ENCODE measurements at regions not wholly inside any gene's neighbourhood (a gene's known extent, or its start where the extent isn't known, plus 50 kb on each side); places are given as distances from the start of the nearest gene placed in this dataset.

DNA sequence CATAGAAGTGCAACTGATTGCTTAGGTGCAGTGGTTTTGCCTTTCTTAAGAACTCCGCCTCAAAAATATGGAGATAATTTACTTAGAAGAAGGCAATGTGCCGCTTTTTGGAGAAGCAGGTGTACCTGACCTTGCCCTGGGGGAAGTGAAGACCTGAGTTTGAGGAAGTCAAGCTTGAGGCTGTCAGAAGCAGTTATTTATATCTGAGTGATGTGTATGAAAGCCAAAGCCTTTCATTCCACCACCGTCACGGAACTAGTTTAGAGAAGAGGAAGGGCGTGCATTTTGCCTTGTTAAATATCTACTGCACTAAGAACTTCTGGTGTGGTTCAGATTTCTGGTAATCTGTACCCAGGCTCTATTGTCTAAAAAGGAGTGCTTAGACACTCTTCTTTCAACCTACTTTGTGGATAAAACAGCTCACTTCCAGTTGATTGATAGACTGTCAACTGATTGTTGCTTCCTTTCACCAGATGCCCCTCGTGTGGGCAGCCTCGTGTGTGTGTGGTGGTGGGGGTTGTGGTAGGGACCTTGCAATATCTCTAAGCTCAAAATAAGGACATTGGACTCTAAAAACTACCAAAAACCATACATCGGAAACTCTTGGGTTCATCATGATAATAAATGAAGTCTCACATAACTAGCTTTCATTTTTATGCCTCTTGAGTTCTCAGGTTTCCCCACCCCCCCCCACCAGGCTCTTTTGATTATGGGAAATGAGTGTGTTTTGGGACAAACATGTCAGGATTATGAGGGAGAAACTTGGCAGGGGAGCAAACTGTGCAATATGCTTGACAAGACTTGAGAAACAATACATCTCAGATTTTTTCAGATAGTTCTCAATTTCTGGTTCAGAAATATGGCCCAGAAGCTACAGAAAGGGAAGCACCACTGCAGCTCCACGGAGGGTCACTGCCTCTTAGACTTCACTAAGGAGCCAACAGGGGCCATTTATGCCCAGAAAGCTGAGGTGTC, 78.6 kb downstream of the ARF6 start:
- peak; percentile 65 for ATAC-seq

DNA sequence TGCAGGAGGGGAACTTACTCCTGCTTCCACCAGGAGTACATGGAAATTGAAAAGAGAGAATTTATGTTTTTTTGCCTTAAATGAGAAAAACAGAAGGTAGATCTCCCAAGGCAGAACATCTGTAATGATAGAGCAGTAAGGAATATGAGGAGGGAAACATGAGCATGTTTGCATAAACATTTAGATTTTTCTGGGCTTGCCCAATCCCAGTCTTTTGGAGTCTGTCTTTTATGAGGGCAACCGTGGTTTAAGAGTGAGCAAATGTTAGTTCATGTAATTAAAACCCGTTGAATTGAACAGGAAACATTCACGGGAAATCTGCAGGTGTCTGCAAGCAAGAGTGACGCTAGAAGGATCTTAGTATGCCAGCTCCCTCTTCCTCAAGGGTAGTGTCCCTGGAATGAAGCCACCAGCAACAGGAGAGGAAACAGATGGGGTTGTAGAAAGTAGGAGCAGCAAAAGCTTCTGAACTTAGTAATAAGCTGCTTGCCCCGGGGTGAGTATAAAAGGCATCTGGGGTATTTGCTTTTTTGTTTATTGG, 79.3 kb downstream of the ARF6 start:
- peak; percentile 74 for ATAC-seq

DNA sequence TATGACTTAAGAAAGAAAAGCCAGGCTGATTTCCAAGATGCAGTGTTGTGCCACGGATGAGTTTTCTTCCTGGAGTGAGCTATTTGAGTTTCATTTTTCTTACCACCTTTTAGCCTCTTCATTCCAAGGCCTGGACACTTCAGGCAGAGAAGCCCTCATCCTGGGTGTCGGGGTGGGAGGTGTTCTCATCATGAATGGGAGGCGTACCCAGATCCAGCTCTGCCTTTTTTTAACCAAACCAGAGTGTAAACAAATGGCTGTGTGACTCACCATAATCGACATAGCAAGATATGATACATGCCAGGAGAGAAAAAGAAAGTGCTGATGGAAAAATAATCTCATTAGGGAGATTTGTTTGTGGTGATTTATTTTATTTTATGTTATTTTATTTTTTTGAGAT, 79.9 kb downstream of the ARF6 start:
- peak; percentile 75 for ATAC-seq

DNA sequence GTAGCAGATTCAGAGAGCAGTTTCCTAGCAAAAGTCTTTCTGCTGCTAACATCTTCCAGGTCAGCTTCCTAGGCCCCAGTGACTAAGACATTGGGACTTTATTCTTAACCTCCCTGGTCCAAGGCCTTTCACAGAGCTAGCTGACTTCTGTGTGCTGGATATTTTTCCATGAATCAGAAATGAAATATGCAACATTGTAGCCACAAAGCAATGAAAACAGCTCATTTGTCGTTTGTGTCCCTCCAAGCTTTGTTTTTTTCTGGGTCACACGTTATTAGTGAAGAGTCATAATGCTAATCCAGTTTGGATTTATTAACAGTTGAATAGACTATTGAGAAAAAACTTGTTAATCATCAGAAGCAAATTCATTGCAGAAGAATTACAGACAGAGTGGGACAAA, 82.4 kb downstream of the ARF6 start:
- peak; percentile 19 for ATAC-seq

DNA sequence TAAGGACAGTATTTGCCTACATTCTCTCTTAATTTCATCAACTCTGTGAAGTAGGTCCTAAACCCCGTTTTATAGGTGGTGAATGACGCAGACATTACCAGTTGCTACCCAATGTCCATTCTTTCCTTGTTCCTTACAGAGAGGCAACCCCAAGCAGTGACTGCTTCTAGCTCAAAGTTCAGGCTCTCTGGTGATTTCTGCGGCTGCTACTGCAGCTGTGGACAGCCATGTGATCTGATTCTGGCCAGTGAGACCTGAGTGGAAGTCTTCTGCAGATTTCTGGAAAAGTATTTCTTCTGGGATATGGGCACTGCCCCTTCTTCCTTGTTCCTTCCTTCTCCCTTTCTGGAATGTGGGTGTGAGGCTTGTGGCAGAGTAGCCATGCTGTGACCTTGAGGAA, 82.9 kb downstream of the ARF6 start:
- ATAC-seq = no peak

DNA sequence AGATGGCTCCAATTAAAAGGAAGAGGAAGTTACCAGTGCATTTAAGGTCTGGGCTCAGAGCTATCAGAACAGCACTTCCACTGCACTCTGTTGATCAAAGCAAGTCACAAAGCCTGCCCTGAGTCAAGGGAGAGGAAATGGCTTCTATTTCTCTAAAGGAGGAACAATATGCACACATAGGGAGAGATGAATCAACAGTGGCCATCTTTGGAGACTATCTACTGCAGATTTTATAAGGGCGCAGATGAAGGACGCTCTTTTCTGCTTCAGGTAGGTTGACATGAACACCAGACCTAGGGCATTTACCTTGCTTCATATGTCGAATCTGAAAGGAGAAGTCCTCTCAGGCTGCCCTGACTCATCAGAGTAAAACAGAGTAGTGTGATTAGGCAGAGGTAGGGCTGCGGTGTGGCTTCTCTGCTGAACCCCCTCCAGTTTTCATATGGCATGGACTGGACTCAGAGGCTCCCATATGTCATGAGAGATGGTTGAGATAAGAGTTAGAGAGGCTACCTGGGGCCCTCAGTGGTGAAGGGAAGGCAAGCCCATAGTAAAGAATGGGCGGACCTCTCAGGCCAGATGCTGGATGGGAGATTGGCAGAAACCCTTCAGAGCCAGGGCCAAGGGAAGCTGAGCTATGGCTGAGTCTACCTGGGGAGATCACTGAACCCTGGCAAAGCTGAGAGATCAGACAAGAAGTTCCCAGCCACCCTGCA, 84.4 kb downstream of the ARF6 start:
- ATAC-seq = peak; percentile 39

DNA sequence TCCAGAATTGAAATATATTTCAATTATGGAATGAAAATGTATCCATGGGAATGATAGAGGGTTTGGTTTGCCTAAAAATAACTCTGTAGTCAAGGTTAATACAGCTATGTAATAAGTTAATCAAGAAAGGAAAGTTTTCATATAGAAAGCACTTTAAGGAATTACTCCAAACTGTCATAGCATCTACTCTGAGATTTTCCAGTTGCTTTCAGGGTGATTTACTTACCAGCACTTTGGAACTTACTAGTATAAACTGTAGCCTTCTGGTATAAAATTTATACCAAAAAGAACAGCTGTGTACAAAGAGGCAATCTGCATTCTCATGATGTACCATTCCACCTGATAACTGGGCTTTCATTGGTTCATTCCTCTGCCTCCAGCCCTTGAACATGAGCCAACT, 87.1 kb downstream of the ARF6 start:
- no peak for ATAC-seq

DNA sequence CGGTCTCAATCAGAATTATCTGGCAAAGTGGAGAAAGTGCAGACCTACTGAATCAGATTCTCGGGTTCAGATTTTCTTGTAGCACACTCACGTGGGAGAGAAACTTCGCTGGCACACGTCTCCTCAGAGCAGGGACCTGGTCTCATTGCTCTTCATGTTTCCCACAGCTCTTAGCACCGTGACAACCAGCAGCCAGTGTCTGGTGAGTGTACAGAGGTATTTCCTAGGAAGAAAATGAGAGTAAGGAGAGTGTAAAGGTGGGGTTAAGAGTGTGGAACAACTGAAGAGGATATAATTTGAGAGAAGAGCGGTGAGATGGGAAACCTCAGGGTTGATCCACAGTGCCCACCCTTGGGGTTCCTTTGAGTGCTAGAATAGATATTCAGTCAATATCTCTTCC, 89.2 kb downstream of the ARF6 start:
- ATAC-seq = no peak

DNA sequence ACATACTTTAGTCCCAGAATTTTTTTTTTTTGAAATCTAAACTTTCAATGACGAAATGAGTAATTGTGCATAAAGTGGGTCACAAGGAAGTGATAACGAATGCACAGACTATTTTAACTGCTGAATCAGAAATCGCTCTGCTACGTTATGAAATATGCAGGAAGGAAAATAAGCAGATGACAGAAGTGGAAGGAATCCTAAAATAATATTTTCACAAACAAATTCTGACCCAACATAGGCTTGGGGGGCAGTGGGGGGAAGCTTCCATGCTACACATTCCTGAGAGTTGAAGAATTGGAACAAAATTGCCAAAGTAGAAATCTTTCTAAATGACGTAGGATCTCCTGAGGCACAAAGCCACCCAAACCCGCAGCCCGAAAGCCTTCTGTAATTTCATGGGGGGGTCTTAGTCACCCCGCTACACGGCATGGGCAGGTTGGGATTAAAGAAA, 89.6 kb downstream of the ARF6 start:
- ATAC-seq = no peak

DNA sequence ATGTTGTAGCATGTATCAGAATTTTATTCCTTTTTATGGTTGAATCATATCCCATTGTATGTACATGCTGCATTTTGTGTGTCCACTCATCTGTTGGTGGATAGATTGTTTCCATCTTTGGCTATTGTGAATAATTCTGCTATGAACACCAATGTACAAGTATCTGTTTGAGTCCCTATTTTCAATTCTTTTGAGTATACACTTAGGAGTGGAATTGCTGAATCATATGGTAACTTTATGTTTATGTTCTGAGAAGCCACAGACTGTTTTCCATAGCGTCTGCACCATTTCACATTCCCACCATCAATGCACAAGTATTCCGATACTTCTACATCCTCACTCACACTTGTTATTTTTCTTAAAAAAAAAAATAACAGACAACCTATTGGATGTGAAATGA, 91.5 kb downstream of the ARF6 start:
- no peak for ATAC-seq

DNA sequence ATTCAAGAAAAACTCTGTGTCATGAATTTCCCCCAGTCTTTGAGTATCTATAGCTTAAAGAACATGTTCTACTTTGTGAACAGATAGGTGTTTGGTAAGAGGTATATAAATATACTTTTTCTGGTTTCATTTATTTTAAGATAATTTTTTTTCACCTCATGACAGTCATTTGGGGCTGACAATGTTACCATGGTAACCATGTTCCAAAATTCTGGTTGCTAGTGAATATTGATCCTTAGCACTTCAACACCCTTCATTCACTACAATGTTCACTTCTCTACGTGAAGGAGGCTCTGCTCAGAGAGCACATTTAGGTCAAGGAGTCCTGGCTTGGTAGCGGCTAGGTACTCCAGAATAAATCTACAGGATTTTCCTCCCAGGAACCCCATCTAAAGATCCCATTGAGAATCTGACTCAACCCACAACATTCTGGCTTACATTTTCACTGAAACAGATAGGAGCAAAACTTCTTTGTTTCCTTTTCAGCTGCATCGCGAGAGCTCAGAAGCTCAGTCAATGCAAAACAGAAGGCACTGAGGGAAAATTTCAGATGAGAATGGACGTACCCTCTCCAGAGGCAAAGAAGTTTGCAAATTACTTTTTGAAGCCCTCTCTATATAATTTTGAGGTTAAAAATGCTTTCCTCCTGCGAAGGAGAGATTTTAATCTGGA, 93.6 kb downstream of the ARF6 start:
- ATAC-seq = no peak

DNA sequence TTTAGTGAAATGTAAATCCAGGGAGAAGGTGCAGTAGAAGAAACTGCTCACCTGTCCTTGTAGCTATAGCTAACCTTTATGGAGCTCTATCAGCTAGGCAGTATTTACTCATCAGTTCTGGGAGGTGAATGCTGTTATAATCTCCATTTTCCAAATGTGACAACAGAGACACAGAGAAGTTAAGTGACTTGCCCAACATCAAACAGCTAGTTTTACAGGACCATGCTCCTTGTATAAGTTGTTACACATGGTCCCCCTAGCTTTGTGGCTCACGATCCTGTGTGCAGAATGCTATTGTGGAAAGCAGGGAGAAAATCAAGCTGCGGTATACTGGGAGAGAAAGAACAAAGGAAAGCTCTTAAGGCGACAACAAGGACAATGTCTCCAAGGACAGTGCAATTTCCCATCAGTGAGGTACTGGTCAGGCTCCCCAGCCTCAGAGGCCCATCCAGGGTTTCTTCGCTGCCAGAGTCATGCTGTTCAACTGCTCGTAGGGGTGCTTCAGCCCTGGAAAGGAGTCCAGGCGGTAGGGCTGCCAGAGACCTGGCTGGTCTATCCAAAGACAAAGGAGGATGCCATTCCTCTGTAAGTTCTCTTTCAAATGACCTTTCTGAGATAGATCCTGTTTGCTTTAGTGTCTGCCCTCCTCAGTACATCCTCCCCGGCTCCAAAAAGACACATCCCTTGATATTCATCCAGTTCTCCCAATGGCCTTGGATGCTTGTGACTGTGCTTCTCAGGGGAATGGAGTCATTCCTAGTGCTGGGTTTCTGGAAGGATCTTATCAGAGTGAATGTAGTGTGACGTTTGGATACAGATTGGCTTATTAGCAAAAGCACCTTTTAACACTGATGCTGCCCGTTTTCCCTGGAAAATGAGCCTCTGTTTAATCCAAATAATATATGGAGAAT, 95.5 kb downstream of the ARF6 start:
- no peak for ATAC-seq

DNA sequence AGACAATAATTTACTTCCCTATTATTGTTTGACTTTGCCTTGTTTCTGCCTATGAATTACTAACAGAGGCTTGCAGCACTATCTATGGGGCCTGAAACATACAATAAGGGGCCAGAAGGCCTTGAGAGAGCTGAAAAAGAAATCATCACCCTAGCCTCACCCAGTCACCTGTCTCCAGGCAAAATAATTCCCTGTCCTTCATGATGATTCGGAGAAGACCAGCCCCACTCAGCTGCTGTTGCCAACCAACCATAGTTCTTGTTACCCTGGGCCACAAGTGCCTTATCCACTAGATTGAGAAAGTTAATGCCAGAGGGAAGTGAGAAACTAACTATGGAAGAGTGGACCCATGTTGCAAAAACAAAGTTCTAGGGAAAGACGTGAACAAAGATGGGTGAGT, 97.1 kb downstream of the ARF6 start:
- no peak for ATAC-seq

DNA sequence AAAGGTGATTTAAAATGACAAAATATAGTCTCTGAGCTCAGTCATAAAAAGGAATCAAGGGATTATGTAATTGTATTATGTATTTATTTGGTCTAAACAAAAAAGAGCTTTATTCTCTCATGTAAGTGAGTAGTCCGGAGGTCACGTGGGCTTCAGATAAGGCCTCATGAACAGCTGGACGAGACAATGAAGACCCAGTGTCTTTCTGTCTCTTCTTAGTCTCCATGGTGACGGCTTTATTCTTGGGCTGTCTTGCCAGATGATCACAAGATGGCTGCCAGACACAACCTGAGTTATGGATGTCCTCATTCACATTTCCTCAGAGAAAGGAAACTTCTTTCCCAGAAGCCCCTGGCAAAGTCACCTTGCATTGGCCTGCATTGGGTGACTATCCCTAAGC, 98.6 kb downstream of the ARF6 start:
- ATAC-seq = no peak

DNA sequence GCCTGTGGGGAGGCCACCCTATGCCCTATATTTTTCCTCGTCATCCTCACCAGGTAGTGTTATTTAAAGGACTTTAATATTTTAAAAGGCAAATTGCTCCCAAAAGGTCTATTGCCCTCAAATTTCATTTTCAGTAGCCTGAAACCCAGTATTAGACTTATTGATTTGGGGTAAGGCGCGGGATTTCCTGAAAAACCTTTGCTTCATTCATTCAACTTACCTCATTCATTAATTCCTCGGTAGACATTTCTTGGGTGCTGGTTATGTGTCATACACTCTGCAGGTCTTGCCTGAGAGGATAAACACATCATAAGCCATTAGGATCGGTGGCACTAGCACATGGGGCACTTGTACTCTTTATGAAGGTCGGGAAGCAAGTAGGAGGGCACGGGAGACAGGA, 99.2 kb downstream of the ARF6 start:
- no peak for ATAC-seq

DNA sequence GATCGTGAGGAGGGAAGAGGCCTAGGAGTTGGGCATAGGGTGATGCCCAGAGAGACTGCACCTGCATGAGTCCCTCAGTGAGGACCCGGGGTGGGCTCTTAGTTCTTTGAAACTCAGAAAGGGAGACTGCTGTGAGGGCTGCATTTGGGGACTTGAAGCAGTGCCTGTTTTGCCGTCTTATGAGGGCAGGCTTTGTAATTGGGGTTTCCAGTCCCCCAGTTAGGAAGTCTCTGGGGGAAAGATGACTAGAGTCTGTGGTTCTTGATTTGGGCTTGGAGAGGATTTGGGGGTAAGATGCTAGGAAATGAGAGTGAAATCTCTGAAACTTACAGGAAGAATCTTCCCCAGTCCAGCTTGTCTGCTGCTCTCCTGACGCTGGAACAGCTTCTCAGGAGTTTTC, 99.6 kb downstream of the ARF6 start:
- ATAC-seq = no peak

DNA sequence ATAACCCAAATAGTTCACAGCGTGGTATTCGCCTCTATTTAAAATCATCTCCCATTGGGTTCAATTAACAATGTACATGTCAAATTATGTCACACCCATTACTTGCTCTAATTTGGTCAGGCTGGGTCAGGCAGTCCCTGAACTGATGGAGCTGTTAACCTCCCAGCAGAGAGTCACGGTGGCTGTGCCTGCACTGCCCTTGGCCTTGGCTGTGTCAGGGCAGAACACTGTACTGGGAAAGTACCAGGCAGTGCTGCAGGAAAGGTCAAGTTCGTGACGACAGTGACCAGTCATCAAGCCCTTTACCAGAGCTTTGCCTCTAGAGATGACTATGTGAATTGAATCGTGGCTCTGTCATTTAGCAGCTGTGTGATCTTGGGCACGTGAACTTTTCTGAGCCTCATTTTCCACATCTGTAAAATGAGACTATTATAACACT, 100.0 kb downstream of the ARF6 start:
- ATAC-seq = peak; percentile 83

DNA sequence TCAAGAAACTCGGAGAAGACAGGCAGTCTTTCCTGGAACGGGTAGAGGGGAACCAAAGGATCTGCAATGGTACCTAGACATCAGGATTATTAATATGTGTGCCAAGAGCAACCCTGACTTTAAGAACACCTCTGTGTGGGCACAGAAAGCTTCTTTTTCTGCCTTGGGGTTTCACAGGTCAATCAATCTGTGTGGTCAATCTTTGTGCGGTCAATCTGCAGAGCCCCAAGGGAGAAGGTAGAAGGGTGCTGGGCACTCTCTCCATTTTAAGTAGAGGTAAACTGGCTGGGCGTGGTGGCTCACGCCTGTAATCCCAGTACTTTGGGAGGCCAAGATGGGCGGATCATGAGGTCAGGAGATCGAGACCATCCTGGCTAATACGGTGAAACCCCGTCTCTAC, 100.7 kb downstream of the ARF6 start:
- ATAC-seq = no peak

DNA sequence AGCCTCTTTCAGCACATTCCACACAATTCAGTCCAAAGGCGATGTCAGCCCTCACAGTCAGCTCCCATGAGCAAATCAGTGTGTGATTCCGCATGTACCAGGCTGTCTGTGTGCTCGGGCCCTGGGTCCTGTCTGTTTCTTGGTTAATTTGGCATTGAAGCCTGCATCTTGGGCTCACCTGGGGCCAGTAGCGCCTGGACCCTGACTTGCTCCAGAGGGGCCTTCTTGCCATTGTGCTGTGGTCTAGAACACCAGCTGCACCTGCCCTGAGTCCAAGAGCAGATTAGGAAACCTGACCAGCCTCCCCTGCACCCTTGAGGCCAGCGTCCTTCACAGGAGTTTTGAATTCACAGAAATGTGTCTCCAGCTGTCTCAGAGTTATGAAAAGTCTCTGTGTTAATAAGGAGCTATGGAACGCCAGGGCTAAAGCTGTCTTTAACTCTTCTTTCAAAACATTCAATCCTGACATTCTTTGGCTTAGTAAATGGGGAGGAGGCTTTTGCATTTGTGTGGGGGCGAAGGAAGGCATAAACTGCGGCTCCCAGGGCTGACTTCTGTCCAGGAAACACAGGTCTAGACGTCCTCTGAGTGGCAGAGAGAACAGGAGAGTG, 102.2 kb downstream of the ARF6 start:
- no peak for ATAC-seq

DNA sequence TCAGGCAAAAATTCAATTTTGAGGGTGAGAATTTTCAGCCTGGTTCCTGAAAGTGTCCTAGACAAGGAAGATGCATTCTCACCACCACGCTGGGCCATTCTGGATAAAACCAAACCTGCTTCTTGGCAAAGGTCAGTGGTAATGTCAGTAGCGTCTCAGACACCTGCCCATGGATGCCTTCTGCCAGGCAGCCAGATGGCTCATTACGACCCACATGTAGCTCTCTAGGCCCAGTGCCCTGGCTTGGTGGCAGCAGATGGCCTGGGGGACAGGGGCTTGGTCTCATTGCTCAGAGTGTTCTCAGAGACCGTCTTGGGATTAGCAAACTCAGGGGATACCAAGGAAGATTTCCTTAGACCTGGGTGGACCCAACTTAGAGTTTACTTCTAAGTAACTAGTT, 105.1 kb downstream of the ARF6 start:
- no peak for ATAC-seq

DNA sequence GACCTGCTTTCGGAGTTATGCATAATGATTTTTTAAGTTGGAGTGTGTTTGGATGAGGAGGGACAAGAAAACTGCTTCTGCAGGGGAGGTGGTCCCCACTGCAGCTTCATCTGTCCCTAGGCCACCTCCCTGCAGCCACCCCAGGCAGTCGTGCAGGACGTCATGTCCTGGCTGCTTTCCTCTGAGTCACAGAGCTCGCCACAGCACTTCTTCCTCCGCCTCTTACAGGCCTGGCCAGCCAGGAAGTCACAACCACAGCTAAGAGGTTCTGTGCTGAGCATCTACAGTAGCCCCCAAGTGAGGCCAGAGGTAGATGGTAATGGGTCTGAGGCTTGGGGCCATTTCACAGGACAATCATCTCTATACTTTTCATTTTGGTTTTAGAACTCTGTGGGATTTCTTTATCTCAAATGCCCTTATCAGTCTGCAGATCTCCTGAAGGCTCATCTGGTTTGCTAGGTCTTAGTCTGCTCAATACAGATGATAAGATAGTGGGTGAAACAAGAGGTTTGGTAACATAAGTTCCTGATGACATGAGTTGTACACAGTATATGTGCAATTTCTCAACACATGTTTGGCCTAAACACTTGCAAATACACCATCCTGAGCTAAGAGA, 106.4 kb downstream of the ARF6 start:
- peak; percentile 50 for ATAC-seq

Data from esophagus mucosa (tissue), 1 donor.